GM10266 (cell line): ENCODE measurements at regions not wholly inside any gene's neighbourhood (a gene's known extent, or its start where the extent isn't known, plus 50 kb on each side); places are given as distances from the start of the nearest gene placed in this dataset.

ENCODE experiments used
- DNase-seq: peaks from one replicate; pipeline ENCODE4 v3.0.0; 2012; ENCODE audit errors: extremely low spot score
- TF ChIP-seq, protein P1 (sequence below): IDR thresholded peaks from 2 replicates; pipeline ENCODE4 v1.5.1; 2012; ENCODE audit warnings: mild to moderate bottlenecking, low read depth; ENCODE audit not compliant: control insufficient read depth, insufficient read depth; ENCODE audit errors: missing control alignments

DNA sequence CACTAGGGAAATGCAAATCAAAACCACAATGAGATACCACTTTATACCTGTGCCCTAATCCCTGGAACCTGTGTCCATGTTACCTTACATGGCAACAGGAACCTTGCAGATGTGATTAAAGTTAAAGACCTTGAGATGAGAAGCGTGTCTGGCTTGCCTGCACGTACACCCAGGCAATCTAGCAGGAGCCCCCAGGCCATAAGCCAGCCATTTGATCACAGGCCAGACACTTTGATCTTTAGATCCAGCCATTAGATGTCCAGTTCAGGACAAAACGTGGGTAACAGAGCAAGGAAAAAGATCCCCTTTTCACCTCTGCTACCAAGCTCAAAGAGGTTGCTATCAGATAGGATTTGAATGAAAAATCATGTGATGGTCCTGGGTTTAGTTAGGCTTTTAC, 378.8 kb downstream of the BUD13 start:
- DNase-seq: no peak
- TF ChIP-seq, protein P1, sequence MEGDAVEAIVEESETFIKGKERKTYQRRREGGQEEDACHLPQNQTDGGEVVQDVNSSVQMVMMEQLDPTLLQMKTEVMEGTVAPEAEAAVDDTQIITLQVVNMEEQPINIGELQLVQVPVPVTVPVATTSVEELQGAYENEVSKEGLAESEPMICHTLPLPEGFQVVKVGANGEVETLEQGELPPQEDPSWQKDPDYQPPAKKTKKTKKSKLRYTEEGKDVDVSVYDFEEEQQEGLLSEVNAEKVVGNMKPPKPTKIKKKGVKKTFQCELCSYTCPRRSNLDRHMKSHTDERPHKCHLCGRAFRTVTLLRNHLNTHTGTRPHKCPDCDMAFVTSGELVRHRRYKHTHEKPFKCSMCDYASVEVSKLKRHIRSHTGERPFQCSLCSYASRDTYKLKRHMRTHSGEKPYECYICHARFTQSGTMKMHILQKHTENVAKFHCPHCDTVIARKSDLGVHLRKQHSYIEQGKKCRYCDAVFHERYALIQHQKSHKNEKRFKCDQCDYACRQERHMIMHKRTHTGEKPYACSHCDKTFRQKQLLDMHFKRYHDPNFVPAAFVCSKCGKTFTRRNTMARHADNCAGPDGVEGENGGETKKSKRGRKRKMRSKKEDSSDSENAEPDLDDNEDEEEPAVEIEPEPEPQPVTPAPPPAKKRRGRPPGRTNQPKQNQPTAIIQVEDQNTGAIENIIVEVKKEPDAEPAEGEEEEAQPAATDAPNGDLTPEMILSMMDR: no peak

DNA sequence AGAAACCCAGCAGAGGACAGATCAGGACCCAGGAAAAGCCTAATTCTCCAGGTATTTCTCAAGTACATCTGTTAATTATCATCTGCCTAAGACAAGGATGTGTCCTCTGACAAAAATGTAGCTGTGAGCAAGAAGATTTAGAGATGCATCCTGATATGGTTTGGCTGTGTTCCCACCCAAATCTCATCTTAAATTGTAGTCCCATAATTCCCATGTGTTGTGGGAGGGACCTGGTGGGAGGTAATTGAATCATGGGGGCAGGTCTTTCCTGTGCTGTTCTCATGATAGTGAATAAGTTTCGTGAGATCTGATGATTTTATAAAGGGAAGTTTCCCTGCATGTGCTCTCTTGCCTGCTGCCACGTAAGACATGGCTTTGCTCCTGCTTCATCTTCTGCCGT, 381.8 kb downstream of the BUD13 start:
- DNase-seq: no peak
- TF ChIP-seq, protein P1: no peak

DNA sequence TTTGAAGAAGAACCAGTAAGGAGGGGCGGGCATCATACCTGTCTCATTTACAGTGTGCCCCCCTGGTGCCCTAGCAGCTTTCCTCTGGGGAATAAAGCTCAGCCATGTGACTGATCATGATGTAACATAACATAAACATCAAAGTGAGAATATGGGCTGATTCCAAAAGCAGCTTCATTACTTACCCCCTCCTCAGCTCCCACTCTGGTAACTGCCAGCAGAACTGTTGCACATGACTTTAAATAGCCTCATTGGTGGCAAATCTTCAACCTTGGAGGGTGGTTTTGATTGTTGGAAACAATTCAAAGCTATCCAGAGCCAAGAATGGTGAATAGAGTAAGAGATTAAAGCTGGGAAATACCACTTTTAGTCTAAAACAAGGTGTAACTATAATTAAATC, 384.6 kb downstream of the BUD13 start:
- no peak for DNase-seq
- TF ChIP-seq, protein P1: no peak

DNA sequence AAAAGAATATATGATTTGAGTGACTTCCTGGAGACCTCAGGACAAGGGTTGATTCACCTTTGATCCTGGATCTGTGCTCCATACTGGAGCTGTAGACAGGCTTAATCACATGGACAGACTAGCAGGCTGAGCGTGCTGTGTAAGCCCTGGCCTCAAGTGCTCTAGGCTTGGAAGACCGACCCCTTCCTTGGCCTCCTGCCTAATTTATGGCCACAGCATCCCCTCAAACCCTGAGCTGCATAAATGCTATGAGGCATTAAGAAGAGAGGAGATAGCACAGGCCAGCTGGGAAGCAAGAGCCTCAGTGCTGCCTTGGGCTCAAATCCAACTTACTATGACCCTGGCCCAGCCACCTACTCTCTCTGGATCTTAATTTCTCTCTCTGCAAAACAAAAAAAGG, 385.1 kb downstream of the BUD13 start:
- DNase-seq: no peak
- TF ChIP-seq, protein P1: no peak

DNA sequence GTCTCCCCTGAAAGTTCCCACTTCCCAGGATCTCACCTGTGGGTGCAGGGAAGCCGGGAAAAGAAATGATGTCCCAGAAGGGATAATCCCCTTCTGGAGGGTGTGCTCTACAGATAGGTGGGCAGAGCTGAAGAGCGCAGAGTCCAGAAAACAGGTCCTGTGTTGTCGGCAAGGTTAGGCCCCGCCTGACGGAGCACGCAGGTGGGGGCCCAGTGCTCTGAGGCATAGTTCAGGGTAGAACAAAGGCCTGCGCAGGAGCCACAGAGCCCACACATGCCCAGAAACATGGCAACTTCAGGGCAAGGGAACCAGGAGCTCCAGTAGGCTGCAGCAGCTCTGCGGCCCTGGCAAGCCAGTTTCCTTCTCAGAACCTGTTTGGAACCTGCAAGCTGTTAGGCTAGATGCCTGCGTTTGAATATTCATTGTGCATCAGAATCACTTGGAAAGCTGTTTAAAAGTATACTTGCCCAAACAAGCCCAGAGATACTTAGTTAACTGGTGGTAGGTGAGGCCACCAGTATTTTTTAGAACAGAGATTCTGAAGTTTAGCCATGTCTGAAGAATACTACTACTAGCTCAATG, 386.6 kb downstream of the BUD13 start:
- DNase-seq: no peak
- TF ChIP-seq, protein P1: no peak

DNA sequence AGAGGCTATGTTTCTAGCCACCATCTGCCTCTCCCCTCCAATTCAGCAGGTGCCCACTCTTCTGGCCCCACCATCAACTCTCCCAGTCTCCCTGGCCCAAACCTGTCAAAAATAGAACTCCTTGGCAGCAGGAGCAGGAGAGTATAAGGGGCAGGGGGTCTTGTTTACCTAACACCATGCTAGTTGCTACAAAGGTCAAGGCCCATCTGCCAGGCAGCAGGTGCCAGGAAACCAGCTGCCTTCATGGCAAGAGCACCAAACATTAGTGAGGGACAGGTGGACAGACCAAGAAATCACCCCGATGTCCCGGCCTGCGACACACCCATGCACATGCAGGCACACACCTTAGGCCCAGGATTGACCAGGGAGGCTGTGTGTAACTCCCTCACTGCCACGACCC, 387.9 kb downstream of the BUD13 start:
- no peak for DNase-seq
- TF ChIP-seq, protein P1: no peak

DNA sequence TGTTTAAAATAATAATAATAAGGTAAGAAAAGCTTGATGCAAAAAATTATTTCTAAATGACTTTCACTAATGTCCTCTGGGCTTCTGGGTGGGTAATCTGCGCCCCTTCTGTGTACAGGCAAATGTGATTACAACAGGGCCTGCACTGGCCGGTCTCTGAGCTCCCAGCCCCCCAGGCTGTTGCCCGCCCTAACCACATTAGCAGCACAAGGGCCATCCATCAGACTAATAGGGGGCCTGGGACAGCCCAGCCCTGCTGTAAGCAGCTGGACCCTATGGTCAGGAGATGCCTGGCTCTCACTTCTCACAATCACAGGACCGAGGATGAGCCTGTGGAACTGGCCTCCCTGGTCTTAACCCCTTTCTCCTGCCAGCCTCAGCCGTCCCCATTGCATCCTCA, 388.4 kb downstream of the BUD13 start:
- no peak for DNase-seq
- TF ChIP-seq, protein P1: no peak
